SK-N-MC (cell line): ENCODE measurements at regions not wholly inside any gene's neighbourhood (a gene's known extent, or its start where the extent isn't known, plus 50 kb on each side); places are given as distances from the start of the nearest gene placed in this dataset.

Experiments
- EZH2 ChIP-seq: fragments of 200-600 bp; sonication (generic); IDR thresholded peaks from one replicate; pipeline ENCODE4 v1.6.1; 2017; ENCODE audit warnings: antibody characterized with exemption
- POLR2AphosphoS5 ChIP-seq: IDR thresholded peaks from 2 replicates; pipeline ENCODE4 v1.6.1; 2012; ENCODE audit warnings: mild to moderate bottlenecking, low read depth, low read length, borderline replicate concordance

GRCh38 chr4:53780736-53781400, 189.6 kb upstream of the LNX1 start:
- TF ChIP-seq EZH2: no peak
- no peak for TF ChIP-seq POLR2AphosphoS5
